Muscle layer of duodenum (tissue), 2 donors: ENCODE measurements at regions not wholly inside any gene's neighbourhood (a gene's known extent, or its start where the extent isn't known, plus 50 kb on each side); places are given as distances from the start of the nearest gene placed in this dataset.

Source experiments
- H3K27ac ChIP-seq: one replicate; pipeline ENCODE4 v1.7.0; 2013; ENCODE audit warnings: mild to moderate bottlenecking, low read length
- H3K27me3 ChIP-seq: one replicate; pipeline ENCODE4 v1.7.0; 2013; ENCODE audit warnings: low read depth, mild to moderate bottlenecking, control low read depth, low read length
- H3K36me3 ChIP-seq, 2 donors: one replicate each; pipeline ENCODE4 v1.7.0; 2013; ENCODE audit warnings: low read length in 2 of 2, control low read depth in 1 of 2, mild to moderate bottlenecking in 1 of 2; ENCODE audit not compliant: insufficient read depth in 2 of 2, control insufficient read depth in 1 of 2
- H3K4me1 ChIP-seq, 2 donors: one replicate each; pipeline ENCODE4 v1.7.0; 2013; ENCODE audit warnings: low read length in 2 of 2, mild to moderate bottlenecking in 2 of 2, control low read depth in 1 of 2, moderate library complexity in 1 of 2; ENCODE audit not compliant: insufficient read depth in 2 of 2, control insufficient read depth in 1 of 2
- H3K4me3 ChIP-seq, 2 donors: one replicate each; pipeline ENCODE4 v1.7.0; 2013; ENCODE audit warnings: low read length in 2 of 2, low read depth in 1 of 2, mild to moderate bottlenecking in 1 of 2
- H3K9me3 ChIP-seq, 2 donors: one replicate each; pipeline ENCODE4 v1.7.0; 2013; ENCODE audit warnings: low read length in 2 of 2, control low read depth in 1 of 2, mild to moderate bottlenecking in 1 of 2; ENCODE audit not compliant: control insufficient read depth in 1 of 2
- donor health status: healthy.

GRCh38 chr5:87867281-87867680, 401.4 kb downstream of the TMEM161B start:
- no peak overlapping the region for H3K4me3 ChIP-seq
- H3K27me3 ChIP-seq: no peaks in the 10 kb centered on the region
- no peaks in the 10 kb centered on the region for H3K9me3 ChIP-seq
- no peak overlapping the region for H3K27ac ChIP-seq
- H3K36me3 ChIP-seq: no peaks in the 10 kb centered on the region
- H3K4me1 ChIP-seq: no peaks in the 10 kb centered on the region

GRCh38 chr5:87853541-87853940, 415.1 kb downstream of the TMEM161B start:
- Histone ChIP-seq H3K4me1 (no peaks in the 10 kb centered on the region), H3K36me3 (no peaks in the 10 kb centered on the region)

GRCh38 chr5:87851603-87852002, 417.0 kb downstream of the TMEM161B start:
- Histone ChIP-seq H3K36me3 (no peaks in the 10 kb centered on the region), H3K27me3 (no peaks in the 10 kb centered on the region), H3K4me1 (no peaks in the 10 kb centered on the region), H3K4me3 (no peak overlapping the region), H3K27ac (no peak overlapping the region), H3K9me3 (no peaks in the 10 kb centered on the region)

More at GRCh38 chr5:87853541-87853940, 415.1 kb downstream of the TMEM161B start:
- H3K27ac ChIP-seq: no peak overlapping the region
- H3K9me3 ChIP-seq: no peaks in the 10 kb centered on the region
- H3K27me3 ChIP-seq: no peaks in the 10 kb centered on the region
- H3K4me3 ChIP-seq: no peak overlapping the region

- Histone ChIP-seq H3K27ac (no peak overlapping the region), H3K4me3 (no peak overlapping the region), H3K27me3 (no peaks in the 10 kb centered on the region), H3K9me3 (no peaks in the 10 kb centered on the region), H3K36me3 (no peaks in the 10 kb centered on the region), H3K4me1 (no peaks in the 10 kb centered on the region)
Observed at GRCh38 chr5:87850843-87851242, 417.8 kb downstream of the TMEM161B start.

GRCh38 chr5:87845734-87846133, 422.9 kb downstream of the TMEM161B start:
- Histone ChIP-seq H3K27me3 (no peaks in the 10 kb centered on the region), H3K27ac (no peak overlapping the region), H3K36me3 (no peaks in the 10 kb centered on the region), H3K4me1 (no peaks in the 10 kb centered on the region), H3K4me3 (no peak overlapping the region), H3K9me3 (peaks cover 0 to 6% of the 10 kb centered on the region in 2 donors)

GRCh38 chr5:87844866-87845265, 423.8 kb downstream of the TMEM161B start:
- Histone ChIP-seq H3K4me3 (no peak overlapping the region), H3K36me3 (no peaks in the 10 kb centered on the region), H3K4me1 (no peaks in the 10 kb centered on the region), H3K27me3 (no peaks in the 10 kb centered on the region), H3K27ac (no peak overlapping the region), H3K9me3 (peaks cover 0 to 9% of the 10 kb centered on the region in 2 donors)

- no peak overlapping the region for H3K27ac ChIP-seq
- H3K36me3 ChIP-seq: no peaks in the 10 kb centered on the region
- H3K4me3 ChIP-seq: no peak overlapping the region
- no peaks in the 10 kb centered on the region for H3K27me3 ChIP-seq
- no peaks in the 10 kb centered on the region for H3K4me1 ChIP-seq
- peaks cover 0 to 9% of the 10 kb centered on the region in 2 donors for H3K9me3 ChIP-seq
Observed at GRCh38 chr5:87844449-87844848, 424.2 kb downstream of the TMEM161B start.

- H3K36me3 ChIP-seq: no peaks in the 10 kb centered on the region
- no peaks in the 10 kb centered on the region for H3K27me3 ChIP-seq
- H3K4me3 ChIP-seq: no peak overlapping the region
- no peaks in the 10 kb centered on the region for H3K4me1 ChIP-seq
- no peak overlapping the region for H3K27ac ChIP-seq
- H3K9me3 ChIP-seq: peaks cover 0 to 12% of the 10 kb centered on the region in 2 donors
Observed at GRCh38 chr5:87836696-87837095, 424.0 kb upstream of the CCNH start.

GRCh38 chr5:87831499-87831898, 418.8 kb upstream of the CCNH start:
- H3K4me3 ChIP-seq: no peak overlapping the region
- no peaks in the 10 kb centered on the region for H3K27me3 ChIP-seq
- peaks cover 0 to 11% of the 10 kb centered on the region in 2 donors for H3K9me3 ChIP-seq
- no peaks in the 10 kb centered on the region for H3K36me3 ChIP-seq
- no peaks in the 10 kb centered on the region for H3K4me1 ChIP-seq
- H3K27ac ChIP-seq: no peak overlapping the region

- H3K27me3 ChIP-seq: no peaks in the 10 kb centered on the region
- no peak overlapping the region for H3K27ac ChIP-seq
- H3K9me3 ChIP-seq: peaks cover 0 to 11% of the 10 kb centered on the region in 2 donors
- H3K4me1 ChIP-seq: no peaks in the 10 kb centered on the region
- H3K36me3 ChIP-seq: no peaks in the 10 kb centered on the region
- H3K4me3 ChIP-seq: no peak overlapping the region
Observed at GRCh38 chr5:87829217-87829551, 416.5 kb upstream of the CCNH start.

- H3K36me3 ChIP-seq: no peaks in the 10 kb centered on the region
- H3K4me1 ChIP-seq: no peaks in the 10 kb centered on the region
- H3K4me3 ChIP-seq: no peak overlapping the region
- H3K27ac ChIP-seq: no peak overlapping the region
- no peaks in the 10 kb centered on the region for H3K27me3 ChIP-seq
- H3K9me3 ChIP-seq: peaks cover 0 to 11% of the 10 kb centered on the region in 2 donors
Observed at GRCh38 chr5:87828545-87829216, 416.0 kb upstream of the CCNH start.

- H3K4me1 ChIP-seq: no peaks in the 10 kb centered on the region
- no peak overlapping the region for H3K4me3 ChIP-seq
- no peaks in the 10 kb centered on the region for H3K27me3 ChIP-seq
- H3K9me3 ChIP-seq: peaks cover 0 to 9% of the 10 kb centered on the region in 2 donors
- no peak overlapping the region for H3K27ac ChIP-seq
- no peaks in the 10 kb centered on the region for H3K36me3 ChIP-seq
Observed at GRCh38 chr5:87827539-87827938, 414.8 kb upstream of the CCNH start.
